Superior temporal gyrus (tissue), 1 donor: ENCODE measurements at regions not wholly inside any gene's neighbourhood (a gene's known extent, or its start where the extent isn't known, plus 50 kb on each side); places are given as distances from the start of the nearest gene placed in this dataset.

Experiments used
- DNase-seq: peaks from one replicate; pipeline ENCODE4 v3.0.0-alpha.2; 2016; ENCODE audit errors: extremely low spot score

DNA sequence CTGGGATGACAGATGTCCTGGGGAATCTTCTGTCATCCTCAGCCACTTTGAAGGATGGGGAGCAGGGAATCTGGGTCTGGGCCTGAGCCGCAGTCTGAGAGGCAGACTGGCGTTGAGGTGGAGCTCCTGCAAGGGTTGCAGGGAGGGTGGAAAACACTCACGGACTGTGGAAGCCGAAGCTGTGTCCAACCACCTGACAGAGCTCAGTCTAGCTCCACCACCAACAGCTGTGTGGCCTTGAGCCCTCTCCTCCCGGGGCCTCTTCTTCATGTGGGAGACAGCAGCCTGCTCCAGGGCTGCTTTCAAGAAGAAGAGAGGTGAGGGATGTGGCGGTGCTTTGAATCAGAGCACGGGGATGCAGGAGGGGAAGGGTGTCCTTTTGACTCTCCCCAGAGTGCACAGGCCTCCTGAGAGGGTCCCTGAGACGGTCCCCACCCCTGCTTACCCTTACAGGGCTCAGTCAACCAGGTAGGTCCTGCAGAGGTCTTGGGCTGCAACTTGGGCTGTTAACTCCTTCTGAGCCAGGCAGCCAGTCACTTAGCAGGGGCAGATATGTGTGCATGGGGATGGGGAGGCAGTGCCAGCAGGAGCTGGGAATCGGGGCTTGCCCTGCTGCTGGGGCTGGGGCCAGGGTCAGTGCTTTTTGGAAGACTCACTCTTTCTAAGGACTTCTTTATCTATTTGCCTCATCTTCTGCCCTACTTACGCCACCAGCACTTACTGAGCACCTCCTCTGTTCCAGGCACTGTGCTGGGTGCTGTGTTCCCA, 216.3 kb downstream of the PTPRU start:
- DNase-seq, result no peak

DNA sequence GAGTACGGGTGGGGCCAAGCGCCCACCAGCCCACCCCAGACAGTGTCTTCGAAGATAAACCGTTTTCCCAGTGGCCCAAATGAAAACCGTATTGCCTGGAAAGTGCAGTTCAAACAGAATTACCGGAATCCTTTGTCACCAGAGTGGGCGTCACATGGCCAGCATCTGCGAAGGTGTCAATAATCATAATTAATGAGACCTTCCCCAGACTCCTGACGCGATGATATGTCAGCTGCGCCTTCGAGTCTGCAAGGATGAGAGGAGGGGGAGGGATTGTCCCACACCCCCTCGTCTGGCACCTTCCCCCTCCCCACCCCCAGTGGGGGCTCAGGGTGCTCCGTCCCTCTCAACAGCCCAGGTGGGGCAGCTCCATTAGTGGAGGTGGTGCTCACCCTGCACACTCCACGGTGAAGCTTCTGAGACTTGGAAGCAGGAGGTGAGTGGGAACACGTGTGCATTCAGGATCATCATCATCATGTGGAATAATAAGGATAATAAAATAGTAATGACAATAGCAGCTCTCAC, 215.1 kb downstream of the PTPRU start:
- DNase-seq, result no peak

DNA sequence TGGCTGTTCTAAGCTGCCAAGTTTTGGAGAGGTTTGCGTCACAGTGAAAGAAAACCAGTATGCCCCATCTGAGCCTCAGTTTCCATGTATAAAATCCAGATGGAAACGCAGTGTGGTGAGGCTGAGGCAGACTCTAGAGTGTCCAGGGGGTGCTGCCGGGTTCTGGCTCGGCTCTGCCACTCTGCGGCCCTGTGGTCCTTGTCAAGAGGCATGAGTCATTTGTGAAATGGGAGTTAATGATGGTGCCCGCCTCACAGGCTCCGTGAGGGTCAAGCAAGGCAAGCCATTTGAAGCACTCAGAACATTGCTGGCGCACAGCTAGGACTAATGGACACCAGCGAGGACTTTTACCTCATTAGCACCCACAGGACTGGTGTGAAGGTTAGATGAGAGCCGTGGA, 214.3 kb downstream of the PTPRU start:
- no peak for DNase-seq

DNA sequence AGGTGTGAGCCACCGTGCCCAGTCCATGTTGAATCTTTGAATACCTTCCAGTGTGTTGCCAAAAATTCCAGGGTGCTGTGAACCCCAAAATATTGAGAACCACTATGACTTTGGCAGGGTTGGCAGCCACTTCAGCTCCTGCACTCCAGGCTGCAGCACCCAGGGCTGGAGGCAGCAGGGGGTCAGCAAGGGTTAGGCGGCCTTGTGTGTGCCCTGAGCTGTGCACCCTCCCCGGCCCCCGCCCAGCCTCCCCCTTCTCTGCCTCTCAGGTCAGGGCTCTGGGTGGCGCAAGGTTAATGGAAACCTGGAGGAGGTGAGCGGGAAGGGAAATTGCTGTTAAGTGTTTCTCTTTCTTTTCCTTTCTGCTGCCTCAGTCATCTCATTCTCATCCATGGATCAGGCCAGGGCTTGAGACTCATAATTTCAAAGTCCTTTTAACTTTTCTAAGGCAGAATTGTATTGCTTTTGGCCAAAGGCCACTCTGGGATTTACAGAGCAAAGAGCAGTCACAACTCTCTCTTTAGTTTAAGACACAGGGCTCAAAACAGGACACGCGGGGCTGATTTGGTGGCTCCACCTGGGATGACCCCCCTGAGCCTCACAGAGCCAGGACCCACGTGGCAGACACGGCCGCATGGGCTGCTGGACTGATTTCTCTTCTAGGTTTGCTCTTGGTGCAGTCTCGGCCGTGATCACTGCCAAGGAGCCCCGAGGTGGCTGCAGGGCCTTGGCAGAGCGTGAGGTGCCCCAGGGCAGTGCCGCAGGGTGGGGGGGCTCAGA, 212.3 kb downstream of the PTPRU start:
- DNase-seq, result no peak

DNA sequence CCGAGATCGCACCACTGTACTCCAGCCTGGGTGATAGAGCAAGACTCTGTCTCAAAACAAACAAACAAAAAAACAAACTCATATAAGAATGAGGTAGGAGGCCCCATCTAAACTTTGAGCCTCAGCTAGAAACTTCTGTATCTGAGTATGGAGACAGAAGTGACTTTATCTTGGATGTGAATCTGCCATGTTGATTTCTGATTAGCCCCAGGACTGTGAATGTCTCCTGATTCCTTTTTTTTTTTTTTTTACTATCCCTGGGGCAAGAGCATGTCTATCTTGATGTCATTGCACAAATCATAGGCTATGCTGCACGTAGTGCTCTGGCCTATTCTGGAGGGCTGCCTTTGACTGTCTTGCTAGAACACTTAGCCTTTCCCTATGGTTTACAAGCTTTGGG, 211.0 kb downstream of the PTPRU start:
- no peak for DNase-seq

DNA sequence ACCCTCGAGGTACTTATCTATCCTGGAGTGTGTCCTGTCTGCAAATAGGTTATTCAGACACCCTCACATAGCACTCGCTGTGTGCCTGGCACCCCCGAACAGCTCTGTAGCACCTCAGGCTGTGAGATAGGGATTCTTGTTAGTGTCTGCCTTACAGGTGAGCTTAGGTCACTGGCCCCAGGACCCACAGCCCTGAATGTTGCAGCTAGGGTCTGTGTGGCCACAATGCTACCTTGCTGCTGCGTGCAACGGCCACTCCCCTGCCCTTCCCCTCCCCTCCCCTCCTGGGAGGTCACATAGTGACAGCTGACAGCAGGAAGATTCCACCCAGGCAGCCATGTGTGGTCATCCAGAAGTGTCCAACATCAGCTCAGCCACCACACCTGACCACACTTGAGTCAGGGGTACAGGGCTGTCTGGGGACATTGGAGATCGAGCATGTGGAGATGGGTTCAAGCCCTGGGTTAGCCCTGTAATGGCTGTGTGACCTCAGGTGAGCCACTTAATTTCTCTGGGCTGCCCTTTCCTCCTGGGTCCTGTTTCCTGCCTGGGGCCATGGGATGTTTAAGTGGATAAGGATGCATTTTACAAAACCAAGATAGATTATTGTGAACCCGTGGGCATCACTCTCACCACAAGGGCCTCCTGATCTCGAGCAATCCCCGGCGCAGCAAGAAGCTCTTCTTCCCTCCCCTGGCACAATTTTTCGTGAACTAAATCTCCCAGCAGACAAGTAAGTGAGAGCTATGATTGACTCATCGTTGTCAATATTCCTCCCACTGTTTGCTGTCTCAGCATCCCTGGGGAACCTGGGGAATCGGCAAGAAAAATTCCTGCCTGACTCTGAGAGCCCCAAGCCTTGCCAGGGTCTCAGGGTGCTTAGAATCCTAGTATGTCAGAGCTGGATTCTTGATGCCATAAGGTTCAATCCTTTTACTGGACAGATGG, 208.7 kb downstream of the PTPRU start:
- no peak for DNase-seq

DNA sequence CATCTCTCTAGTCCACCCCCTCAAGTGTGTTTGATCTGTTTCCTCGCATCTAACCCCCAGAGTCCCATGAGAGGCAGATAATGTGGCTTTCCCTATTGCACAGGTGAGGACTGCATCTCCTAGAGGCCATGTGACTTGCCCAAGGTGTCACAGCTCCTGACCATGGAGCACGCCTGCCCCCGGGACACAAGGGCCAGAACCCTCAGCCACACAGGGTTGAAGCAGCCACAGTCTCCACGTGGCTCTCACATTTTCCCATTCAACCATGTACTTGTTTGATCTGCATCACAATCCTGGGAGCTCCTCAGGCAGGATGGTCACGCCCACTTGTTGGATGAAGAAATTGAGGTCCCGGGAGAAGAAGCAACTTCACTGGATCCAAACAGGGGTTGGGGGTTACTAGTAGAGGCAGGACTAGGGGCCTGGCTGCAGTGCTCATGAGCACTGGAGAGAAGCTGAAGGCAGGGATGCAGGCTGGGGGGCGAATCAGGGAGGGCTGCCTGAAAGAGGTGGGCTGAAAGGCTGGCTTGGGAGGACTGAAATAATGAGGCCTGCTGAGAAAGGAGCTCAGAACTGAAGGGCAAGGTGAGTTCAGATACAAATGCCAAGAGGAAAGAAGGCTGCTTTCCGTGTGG, 207.9 kb downstream of the PTPRU start:
- DNase-seq, result no peak

DNA sequence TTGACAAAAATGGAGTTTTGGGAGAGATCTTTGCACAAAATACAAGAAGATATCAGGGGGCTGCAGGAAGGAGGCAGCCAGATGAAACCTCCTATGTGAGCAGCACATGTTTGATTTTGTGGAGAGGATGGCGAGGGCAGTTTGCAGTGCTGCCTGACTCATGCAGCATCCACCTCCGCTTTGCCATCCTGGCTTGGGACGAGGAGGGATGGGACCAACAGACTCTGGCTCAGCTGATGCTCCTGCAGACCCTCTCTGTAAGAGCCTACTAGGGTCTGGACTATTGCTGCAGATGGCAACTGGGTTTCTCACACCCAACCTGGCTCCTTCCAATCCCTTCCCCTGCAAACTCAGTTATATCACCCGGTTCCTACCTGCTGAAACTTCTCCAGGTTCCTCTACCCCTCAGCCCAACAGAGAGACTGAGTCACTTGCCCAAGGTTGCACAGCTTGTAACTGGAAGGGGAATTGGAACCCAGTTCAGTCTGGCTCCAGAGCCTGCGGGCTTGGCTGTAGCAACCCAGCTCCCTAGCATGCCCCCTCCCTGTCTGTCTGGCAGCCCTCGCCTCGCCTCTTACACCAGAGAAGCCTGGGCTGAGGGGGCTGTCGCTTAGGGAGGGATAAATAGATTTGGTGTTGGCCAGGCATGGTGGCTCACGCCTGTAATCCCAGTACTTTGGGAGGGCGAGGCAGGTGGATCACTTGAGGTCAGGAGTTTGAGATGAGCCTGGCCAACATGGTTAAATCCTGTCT, 205.8 kb downstream of the PTPRU start:
- DNase-seq, result no peak

DNA sequence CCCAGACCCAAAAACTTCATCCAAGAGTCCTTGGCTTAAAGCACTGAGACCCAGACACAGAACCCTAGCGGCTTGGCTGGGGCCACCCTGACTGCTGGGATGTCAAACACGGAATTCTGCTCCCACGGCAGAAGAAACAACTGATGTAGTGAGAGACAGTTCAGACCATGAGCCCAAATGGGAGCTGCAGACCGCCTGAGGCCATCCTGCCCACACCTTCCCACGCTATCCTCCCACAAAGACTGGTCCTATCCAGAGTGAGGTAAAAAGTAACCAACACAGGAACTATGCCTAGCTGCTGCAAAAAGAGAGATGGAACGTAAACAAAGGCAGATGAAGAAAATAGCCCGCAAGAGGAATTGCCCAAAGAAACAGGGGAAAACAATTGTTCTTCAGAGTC, 203.3 kb downstream of the PTPRU start:
- DNase-seq, result no peak

DNA sequence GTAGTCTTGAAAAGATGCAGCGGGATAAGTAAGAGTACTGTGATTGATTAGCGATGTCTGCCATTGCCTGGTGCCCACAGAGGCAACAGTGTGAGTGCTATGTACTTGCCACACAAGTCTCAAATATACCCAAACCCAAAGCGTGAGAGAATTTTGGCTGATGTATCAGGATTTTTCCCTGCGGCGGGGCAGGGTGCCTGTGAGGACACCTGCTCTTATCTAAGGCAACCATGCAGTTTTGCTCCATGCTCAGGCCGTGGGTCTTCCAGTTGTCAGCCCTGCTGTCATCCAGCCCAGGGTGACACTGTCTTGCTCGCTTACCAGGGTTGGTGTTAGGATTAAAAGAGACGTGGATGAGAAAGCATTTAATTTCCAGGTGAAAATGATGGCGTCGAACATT, 202.7 kb downstream of the PTPRU start:
- no peak for DNase-seq

DNA sequence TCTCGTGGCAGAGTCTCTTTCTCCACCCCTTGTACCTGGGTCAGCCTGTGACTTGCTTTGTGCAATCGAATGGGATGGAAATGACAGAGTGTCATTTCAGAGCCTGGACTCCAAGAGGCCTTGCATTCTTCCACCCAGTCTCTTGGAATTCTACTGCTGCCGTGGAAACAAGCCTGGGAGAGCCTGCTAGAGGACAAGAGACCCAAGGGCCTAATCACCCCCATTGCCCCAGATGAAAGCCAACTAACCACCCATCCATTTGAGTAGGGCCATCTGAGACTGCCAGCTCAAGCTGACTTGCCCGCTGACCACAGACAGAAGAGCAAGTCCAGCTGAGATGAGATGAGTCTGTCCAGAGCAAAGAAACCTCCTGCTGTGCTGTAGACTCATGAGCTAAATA, 201.6 kb downstream of the PTPRU start:
- DNase-seq, result no peak

DNA sequence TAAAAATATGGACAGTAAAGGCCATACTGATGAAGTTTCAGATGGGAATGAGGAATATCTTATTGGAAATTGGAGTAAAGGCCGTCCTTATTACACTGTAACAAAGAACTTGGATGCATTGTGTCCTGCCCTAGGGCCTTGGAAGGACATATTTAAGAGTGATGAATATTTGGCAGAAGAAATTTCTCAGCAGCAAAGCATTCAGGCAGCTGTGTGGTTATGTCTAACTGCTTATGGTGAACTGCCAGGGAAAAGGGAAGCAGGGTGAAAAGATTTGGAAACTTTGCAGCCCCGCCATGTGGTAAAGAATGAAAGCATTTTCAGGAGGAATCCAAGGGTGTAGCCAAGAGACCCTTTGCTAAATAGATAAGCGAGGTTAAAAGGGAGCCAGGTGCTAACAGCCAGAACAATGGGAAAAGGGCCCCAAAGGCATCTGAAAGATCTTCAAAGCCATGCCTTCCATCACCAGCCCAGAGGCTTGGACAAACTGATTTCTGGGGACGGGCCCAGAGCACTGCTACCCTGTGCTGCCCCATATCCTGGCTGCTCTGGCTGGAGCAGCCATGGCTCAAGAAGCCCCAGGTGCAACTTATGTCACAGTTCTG, 200.0 kb downstream of the PTPRU start:
- DNase-seq, result no peak

DNA sequence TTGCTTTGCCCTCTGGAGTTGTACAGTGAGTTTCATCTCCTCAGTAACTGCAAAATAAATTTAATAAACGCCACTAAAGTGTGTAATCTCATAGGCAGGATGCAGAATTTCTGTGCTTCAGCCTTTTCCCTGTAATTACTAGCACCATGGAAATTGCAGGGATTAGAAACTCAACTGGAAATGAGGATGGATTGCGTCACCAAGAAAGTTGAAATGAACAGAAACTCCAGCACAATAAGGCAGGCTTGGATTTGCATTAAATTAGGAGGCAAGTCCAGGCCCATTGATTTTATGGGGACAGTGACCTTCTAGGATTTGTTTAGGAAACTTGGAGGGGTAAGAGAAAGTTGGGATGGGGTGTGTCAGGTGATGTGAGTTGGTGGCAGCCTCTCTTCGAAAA, 197.5 kb downstream of the PTPRU start:
- DNase-seq, result no peak

DNA sequence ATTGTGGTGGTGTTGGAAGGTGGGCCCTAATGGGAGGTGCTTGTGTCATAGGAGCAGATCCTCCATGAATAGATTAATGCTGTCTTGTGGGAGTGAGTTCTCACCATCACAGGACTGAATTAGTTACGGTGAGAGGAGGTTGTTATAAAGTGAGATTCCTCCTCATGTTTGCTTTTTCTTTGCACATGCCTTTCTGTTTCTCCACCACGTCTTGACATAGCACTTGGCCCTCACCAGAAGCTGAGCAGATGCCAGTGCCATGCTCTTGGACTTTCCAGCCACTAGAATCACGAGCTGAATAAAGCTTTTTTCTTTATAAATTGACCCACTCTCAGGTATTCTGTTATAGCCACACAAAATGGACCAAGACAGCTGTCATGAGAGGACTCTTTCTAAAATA, 194.8 kb downstream of the PTPRU start:
- DNase-seq, result no peak

DNA sequence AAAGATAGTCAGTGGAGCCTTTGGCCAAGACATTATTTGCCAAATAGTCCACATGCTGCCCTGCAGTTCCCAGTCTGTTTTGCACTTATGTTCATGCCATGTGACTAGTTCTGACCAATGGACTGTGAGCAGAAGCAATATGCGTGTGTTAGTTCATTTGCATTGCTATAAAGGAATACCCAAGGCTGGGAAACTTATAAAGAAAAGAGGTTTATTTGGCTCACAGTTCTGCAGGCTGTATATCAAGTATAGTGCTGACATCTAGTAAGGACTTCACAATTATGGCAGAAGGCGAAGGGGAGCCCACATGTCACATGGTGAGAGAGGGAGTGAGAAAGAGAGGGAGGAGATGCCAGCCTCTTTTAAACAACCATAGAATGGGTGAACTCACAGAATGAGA, 193.3 kb downstream of the PTPRU start:
- DNase-seq, result no peak

DNA sequence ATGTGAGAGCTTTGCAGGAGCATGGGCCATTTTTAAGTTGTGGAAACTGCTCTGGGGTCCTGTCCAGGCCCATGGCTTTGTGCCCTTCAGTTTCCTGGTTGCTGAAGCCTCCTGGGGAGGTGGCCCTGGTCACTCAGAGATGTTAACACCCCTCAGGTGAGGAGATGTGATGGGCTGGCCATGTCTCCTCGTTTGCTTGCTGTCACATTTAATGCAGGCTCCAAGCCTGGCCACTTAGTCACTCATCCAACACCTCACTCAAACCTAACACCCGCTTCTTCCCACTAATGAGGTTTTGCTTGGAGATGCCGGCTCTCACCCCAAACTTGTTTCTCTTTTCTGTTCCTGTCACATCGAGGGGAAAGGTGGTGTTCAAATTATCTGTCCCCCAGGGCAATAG, 192.7 kb downstream of the PTPRU start:
- DNase-seq, result no peak

DNA sequence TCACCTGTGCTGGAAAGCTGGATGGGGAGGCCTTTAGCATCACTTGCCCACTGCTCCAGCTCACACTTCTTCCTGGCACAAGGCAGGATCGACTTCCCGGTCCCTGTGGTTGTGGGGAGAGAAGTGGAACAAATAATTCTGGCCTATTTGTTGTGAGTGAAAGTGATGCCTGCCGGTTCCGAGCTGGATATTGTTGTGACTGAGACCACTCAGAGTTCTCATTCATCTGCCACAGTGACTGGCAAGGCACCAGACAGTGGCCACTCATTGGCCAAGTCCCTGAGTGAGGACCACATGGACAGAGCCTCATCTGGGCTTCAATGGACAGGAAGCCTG, 191.9 kb downstream of the PTPRU start:
- DNase-seq, result no peak

DNA sequence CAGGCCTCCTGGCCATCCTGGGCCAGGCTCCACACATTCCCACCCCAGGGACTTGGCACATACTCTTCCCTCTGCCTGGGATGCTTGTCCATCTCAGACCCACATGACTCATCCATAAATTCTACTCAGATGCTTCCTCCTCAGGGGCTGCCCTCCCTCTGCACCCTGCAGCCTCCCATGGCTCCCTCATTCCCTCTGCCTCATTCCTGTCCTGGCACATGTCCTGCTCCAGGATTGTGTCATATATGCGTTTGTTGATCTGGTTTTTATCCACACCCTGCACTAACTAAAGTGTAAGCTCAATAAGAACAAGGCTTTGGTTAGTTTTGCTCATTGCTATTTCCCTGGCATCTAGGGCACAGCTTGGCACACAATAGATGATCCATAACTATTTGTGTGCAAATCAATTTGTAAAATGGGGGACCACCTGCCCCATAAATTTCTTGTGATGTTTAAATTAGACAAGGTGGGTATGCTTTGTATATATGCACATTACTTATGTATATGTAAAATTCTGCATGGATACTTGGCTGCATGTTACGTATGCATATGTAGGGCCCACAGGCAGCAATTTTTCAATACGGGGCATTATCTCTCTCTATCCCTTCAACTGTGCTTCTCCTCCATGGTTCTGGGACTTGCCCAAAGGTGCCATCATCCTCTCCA, 191.4 kb downstream of the PTPRU start:
- DNase-seq, result no peak

DNA sequence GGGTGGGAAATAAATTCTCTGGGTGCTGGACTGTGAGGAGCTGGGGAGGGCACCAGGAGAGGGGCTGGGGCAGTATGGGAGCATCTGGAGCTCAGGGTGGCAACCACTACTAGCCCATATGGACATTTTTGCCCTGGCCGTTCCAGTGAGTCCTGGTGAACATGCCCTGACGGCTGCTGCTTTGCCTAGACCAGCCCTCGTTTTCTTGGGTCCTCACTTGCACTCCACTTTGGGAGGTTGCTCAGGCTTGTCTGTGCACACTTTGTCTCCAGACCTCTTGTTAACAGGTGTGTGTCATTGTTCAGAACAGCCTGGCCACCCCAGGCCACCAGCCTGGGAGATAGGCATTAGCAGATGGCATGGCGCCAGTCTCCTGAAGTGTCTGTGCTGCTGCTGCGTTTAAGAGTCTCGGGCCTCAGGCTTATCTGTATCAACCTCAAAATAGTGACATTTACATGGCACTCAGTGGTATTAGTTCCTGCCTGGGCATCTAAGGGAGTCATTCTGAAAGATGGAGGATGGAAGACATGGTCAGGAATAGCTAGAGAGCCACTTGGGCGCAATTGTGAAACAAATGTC, 190.5 kb downstream of the PTPRU start:
- no peak for DNase-seq

DNA sequence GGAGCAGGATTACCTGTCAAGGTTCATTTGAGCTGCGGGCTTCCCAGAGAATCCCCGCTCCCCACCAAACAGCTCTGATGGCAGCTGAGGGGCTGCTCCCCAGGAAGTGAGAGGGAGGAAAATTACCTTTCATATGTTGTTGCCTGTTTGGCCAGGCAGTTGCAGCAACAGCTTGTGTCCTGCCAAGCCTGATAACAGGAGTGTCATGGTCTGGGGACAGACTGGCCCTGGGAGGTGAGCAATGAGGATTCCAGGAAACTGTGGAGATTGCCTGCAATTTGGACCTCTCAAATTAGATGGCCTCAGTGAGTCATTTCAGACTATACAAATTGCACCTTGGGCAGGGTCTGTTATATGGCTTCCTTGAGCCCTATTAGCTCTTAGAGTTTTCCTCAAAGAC, 189.3 kb downstream of the PTPRU start:
- no peak for DNase-seq
